HG03175 (cell line): ENCODE measurements at regions not wholly inside any gene's neighbourhood (a gene's known extent, or its start where the extent isn't known, plus 50 kb on each side); places are given as distances from the start of the nearest gene placed in this dataset.

ENCODE experiments used
- ATAC-seq: cut with Tn5 transposase; IDR thresholded peaks from one replicate; pipeline ENCODE4 v1.9.1; 2021; ENCODE audit warnings: mild to moderate bottlenecking, moderate library complexity; ENCODE audit not compliant: unreplicated experiment

GRCh38 chr18:54023471-54023870 lies 201.0 kb downstream of the MBD2 start:
- ATAC-seq, result no peak

- no peak for ATAC-seq
Measured at GRCh38 chr18:54020966-54021365, 203.5 kb downstream of the MBD2 start.

GRCh38 chr18:54020156-54020745 lies 204.2 kb downstream of the MBD2 start:
- no peak for ATAC-seq

- no peak for ATAC-seq
Measured at GRCh38 chr18:54019641-54020040, 204.8 kb downstream of the MBD2 start.

GRCh38 chr18:54013452-54013851 lies 211.0 kb downstream of the MBD2 start:
- no peak for ATAC-seq

GRCh38 chr18:54004828-54005227 lies 219.6 kb downstream of the MBD2 start:
- ATAC-seq, result no peak

- no peak for ATAC-seq
Measured at GRCh38 chr18:54003195-54003594, 221.3 kb downstream of the MBD2 start.

GRCh38 chr18:53997064-53997463 lies 227.4 kb downstream of the MBD2 start:
- ATAC-seq, result no peak

- ATAC-seq, result no peak
Measured at GRCh38 chr18:53994016-53994415, 230.5 kb downstream of the MBD2 start.

- ATAC-seq, result no peak
Measured at GRCh38 chr18:53991805-53992204, 232.7 kb downstream of the MBD2 start.

- ATAC-seq, result no peak
Measured at GRCh38 chr18:53991202-53991601, 233.3 kb downstream of the MBD2 start.

- ATAC-seq, result no peak
Measured at GRCh38 chr18:53990485-53990884, 234.0 kb downstream of the MBD2 start.

- ATAC-seq, result no peak
Measured at GRCh38 chr18:53984021-53984420, 240.4 kb downstream of the MBD2 start.

GRCh38 chr18:53971331-53971730 lies 253.1 kb downstream of the MBD2 start:
- no peak for ATAC-seq

- ATAC-seq, result no peak
Measured at GRCh38 chr18:53952700-53953099, 271.8 kb downstream of the MBD2 start.

GRCh38 chr18:53950545-53950944 lies 273.9 kb downstream of the MBD2 start:
- ATAC-seq, result no peak

- no peak for ATAC-seq
Measured at GRCh38 chr18:53948991-53949390, 275.5 kb downstream of the MBD2 start.

- no peak for ATAC-seq
Measured at GRCh38 chr18:53947092-53947640, 277.3 kb downstream of the MBD2 start.

- ATAC-seq, result no peak
Measured at GRCh38 chr18:53946594-53946993, 277.9 kb downstream of the MBD2 start.

GRCh38 chr18:53944721-53945120 lies 279.7 kb downstream of the MBD2 start:
- no peak for ATAC-seq

GRCh38 chr18:53943326-53943860 lies 281.1 kb downstream of the MBD2 start:
- ATAC-seq, result no peak

GRCh38 chr18:53941601-53942338 lies 282.7 kb downstream of the MBD2 start:
- ATAC-seq, result no peak
